UCSD-AML1 (cell line): ENCODE measurements at regions not wholly inside any gene's neighbourhood (a gene's known extent, or its start where the extent isn't known, plus 50 kb on each side); places are given as distances from the start of the nearest gene placed in this dataset.

Experiments
- DNase-seq: peaks from one replicate; lab custom pipeline; 2025; ENCODE audit not compliant: unreplicated experiment; lab: John Stamatoyannopoulos, UW

DNA sequence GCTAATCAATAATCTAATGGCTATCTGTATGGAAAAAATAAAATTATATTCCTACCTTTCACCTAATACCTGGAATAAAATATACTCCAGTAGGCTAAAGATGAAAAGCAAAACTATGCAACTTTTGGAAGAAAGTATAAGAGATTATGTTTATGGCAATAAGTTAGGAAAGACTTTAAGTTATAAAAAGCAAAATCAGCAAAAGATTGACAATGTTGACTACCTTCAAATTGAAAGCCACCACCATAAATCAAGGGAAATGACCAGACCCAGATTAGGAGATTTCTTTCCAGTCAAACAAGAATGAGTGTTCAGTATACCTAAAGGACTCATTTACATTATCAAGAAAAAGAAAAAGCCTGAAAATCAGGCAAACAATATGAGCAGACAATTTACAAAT lies 159.1 kb upstream of the ZBED5 start:
- no peak for DNase-seq

DNA sequence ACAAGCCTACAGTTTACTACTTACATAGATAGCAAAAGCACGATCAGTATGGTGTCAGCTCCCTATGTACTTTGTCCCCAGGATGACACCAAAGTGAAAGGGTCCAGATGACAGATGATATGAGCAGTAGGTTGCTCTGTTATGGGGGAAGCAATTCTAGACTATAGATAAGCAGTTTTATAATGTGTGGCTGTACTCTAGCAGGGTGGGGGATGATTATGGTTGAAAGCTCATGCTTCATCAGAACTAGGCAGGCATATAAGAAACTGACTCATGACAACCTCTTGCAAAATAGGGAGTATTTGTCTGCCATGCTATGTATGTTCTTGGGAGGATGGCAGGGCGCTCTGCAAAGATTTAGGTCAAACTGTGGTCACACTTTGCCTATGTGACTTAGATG lies 158.2 kb upstream of the ZBED5 start:
- DNase-seq = no peak

DNA sequence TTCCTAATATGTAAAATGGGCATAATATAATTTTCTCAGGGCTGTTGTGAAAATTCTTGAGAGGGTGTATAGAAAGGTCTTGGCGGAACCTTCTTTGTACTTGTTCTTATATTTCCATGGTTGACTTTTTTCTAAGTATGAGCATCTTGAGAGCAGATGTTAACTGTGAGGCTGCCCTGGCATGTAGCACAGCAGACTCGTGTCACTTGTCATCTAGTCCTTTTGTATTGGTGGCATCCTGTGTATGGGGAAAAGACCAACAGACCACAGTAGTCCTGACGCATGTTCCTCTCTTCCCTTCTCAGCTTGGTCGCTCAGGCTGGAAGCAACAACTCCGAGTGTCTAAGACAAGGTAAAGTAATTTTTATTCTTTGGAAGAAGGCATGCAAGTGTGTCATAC lies 153.8 kb upstream of the ZBED5 start:
- no peak for DNase-seq

- DNase-seq = no peak
These were observed 152.8 kb upstream of the ZBED5 start for GRCh38 chr11:11010624-11011127.

DNA sequence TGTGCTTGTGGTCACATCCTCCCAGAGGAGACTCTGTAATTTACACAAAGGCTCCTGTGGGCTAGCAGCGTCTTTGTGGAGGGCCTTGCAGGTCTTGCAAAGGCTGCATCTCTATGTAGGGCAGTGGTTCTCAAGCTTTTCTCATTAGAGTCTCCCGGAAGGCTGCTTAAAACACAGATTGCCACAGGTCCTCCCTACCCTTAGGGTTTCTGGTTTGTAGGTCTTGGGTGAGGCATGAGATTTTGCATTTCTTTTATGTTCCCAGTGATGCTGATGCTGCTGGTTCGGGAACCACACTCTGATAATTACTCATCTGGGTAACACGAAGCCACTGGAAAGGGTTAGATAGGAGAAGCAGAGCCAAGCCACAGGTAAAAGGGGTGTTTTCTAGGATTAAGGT lies 151.3 kb upstream of the ZBED5 start:
- no peak for DNase-seq

- DNase-seq = no peak
These were observed 146.2 kb upstream of the ZBED5 start for GRCh38 chr11:11004069-11004468.

- no peak for DNase-seq
These were observed 145.4 kb upstream of the ZBED5 start for GRCh38 chr11:11003226-11003625.

DNA sequence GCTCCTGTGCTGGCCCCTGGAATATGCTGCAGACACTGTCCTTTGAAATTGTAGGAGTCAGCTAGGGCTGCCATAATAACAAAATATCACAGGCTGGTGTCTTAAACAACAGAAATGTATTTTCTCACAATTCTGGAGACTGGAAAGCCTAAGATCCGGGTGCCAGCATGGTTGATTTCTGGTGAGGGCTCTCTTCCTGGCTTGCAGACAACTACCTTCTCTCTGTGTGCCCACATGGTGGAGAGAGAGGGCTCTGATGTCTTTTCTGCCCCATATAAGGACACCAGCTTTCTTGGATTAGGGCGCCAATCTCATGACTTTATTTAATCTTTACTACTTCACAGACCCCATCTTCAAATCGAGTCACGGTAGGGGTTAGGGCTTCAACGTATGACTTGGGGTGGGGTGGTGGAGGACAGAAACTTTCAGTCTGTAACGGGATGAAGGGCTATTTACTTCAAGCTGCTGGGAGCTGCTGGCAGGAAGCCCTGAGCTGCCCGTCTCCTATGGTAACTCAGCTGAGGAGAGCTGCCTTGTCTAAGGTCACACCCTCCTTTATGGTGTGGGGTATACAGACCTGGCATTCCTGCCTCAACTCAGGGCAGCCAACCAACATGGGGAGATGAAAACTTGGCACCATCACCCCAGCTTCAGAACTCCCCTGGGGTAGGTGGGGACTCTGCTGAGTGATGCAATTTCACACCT lies 142.9 kb upstream of the ZBED5 start:
- peak; percentile 23 for DNase-seq

DNA sequence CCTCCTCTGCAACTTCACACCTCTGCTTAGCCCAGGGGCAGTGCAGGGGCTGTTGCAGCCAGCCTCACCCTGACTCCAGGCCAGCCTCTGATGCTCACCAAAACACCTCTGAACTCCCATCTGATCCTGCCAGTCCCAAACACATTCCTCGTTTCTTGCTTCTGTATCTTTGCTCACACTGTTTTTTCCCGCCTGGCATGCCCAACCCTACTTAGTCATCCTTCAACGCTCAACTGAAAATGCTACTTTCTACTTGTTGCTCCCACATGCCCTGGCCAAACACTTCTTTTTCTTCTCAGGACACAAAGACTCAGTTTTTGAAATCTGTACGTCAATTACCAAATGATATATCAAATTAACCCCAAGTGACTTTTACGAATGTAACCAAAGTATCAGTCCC lies 140.8 kb upstream of the ZBED5 start:
- no peak for DNase-seq

GRCh38 chr11:10996678-10997077 lies 138.8 kb upstream of the ZBED5 start:
- DNase-seq = no peak

GRCh38 chr11:10993640-10994039 lies 135.8 kb upstream of the ZBED5 start:
- DNase-seq = no peak

- DNase-seq = no peak
These were observed 135.3 kb upstream of the ZBED5 start for GRCh38 chr11:10993186-10993585.

DNA sequence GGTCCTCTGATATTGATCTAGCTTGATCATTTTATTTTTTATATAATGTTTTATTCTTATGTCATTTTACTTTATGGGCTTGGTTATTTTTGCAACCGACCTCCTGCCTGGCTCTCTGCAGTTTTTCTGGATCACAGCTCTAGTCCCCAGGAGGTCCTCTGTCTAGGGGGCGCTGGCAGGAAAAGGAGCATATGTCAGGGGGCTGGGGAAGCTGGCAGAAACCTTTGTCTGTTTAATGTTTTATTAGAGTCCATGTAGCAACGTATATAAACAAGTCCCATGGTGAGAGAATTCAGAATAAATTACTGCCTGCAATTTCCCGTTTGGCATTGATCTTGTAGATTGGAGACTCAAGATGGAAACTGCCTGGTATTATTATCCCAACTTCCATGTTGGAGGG lies 133.5 kb upstream of the ZBED5 start:
- DNase-seq = no peak

DNA sequence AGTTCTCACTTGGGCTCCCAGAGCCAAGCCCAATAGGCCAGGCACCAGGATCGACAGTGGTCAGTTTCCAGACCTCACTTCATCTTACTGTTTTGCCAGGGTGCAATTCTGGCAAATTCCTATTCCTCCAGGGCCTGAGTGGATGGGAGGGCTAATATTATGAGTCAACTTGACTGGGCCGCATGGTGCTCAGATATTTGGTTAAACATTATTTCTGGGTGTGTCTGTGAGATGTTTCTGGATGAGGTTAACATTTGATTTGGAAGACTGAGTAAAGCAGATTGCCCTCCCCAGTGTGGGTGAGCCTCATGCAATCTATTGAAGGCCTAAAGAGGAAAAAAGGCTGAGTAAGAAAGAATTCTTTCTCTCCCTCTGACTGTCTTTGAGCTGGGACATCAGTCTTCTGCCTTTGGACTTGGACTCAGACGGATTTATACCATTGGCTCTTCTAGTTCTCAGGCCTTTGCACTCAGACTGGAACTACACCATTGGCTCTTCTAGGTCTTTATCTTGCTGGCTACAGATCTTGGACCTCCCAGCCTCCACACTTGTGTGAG lies 132.9 kb upstream of the ZBED5 start:
- no peak for DNase-seq

GRCh38 chr11:10990160-10990559 lies 132.3 kb upstream of the ZBED5 start:
- DNase-seq = peak; percentile 36

GRCh38 chr11:10986006-10986405 lies 128.2 kb upstream of the ZBED5 start:
- DNase-seq = no peak

GRCh38 chr11:10984742-10985141 lies 126.9 kb upstream of the ZBED5 start:
- DNase-seq = no peak

DNA sequence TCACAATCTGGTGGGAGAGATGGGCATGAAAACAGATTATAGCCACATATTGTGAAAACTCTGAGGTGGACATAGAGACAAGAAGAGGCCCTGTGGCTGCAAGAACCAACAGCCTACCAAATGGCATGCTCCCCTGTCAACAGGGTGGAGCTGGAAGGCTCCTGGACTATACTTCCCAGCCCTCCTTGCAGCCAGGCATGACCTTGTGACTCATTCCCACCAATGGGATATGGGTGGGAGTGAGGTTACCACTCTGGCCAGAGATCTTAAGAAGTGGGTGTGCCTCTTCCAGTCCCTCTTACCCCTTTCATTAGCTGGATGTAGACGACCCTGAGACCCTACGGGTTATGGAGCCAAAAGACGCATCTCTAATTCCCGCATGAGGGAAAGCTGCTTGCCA lies 126.4 kb upstream of the ZBED5 start:
- DNase-seq = no peak

DNA sequence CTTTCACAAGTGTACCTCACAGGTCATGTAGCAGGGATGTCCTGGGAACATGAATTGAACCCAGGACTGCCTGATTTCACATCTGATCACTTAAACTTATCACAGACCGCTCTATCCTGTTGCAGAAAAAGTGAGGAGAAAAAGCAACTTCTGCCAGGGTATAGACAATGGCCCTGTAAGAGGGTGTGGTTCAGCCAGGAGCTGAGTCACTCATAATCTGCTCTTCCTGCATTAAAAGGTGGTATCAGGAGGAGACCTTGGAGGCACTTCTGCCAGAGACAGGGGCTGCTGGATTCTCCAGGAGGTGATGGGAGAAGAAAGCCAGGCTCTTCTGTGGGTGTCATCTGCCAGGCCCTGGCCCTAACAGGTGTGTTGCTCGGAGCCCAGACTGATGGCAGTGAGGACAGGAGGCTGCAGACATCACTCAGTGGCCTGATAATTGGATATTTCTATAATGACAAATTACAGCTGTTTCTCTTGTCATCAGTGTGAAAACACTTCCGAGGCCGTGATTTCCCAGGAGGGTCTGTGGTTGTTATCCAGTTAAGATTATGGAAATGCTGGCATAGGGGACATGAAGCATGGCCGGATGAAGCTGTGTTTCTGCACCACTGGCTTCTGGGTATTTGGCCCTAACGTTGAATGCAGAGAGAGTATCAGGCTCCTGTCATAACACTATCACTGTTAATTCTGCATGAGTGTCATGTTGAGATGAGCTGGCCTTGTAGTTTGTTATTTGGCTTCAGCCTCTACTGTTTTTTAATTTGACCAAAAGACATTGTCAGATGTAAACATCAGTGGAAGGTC lies 125.1 kb upstream of the ZBED5 start:
- DNase-seq = no peak

GRCh38 chr11:10979529-10979928 lies 121.7 kb upstream of the ZBED5 start:
- DNase-seq = no peak

GRCh38 chr11:10978198-10978597 lies 120.3 kb upstream of the ZBED5 start:
- no peak for DNase-seq

DNA sequence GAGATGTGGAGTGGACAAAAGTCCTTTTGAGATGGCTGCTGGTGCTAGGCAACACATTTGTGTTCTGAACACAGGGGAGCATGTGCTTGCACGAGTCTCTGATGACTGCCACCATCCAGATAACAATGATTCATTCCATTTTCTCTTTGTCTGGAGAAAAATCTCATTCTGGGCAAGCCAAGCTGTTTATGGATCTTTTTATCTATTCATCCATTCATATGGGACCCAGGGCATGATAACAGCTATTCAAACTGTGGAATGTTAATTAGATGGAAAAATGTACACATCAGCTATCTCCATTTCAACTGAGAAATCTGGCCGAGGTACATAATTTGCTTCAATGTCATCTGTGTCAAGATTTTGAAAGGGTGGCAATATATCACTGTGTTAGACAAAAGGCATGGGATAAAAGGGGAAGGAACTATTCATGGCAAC lies 117.5 kb upstream of the ZBED5 start:
- no peak for DNase-seq
